ENCODE measurements at regions not wholly inside any gene's neighbourhood (a gene's known extent, or its start where the extent isn't known, plus 50 kb on each side); places are given as distances from the start of the nearest gene placed in this dataset.
"Not testable (repeated sequence)": the region's sequence is repeated elsewhere in the genome, so short reads cannot be mapped to it uniquely, and the experiment has no call there.

GRCh38 chr4:126409746-126410145 lies 1095.0 kb downstream of the FAT4 start:
- H3K4me3 ChIP-seq (ENCODE audit: low read depth, low read length): no peak overlapping the region
- TF ChIP-seq, protein P1, sequence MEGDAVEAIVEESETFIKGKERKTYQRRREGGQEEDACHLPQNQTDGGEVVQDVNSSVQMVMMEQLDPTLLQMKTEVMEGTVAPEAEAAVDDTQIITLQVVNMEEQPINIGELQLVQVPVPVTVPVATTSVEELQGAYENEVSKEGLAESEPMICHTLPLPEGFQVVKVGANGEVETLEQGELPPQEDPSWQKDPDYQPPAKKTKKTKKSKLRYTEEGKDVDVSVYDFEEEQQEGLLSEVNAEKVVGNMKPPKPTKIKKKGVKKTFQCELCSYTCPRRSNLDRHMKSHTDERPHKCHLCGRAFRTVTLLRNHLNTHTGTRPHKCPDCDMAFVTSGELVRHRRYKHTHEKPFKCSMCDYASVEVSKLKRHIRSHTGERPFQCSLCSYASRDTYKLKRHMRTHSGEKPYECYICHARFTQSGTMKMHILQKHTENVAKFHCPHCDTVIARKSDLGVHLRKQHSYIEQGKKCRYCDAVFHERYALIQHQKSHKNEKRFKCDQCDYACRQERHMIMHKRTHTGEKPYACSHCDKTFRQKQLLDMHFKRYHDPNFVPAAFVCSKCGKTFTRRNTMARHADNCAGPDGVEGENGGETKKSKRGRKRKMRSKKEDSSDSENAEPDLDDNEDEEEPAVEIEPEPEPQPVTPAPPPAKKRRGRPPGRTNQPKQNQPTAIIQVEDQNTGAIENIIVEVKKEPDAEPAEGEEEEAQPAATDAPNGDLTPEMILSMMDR (IDR thresholded peaks at IDR 0.05; ENCODE audit: borderline replicate concordance, insufficient read depth, low read depth, low read length): no peak

DNA sequence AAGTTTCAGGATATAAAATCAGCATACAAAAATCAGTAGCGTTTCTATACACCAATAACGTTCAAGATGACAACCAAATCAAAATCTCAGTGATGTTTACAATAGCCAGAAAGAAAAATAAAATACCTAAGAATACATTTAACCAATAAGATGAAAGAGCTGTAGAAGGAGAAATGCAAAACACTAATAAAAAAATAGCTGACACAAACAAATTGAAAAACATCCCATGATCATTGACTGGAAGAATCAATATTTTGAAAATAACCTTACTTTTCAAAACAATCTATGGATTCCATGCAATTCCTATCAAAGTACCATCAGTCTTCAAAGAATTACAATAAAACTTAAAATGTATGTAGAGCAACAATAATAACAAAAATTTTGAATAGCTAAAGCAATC lies 1096.3 kb downstream of the FAT4 start:
- H3K4me3 ChIP-seq (ENCODE audit: low read depth, low read length): no peak overlapping the region

DNA sequence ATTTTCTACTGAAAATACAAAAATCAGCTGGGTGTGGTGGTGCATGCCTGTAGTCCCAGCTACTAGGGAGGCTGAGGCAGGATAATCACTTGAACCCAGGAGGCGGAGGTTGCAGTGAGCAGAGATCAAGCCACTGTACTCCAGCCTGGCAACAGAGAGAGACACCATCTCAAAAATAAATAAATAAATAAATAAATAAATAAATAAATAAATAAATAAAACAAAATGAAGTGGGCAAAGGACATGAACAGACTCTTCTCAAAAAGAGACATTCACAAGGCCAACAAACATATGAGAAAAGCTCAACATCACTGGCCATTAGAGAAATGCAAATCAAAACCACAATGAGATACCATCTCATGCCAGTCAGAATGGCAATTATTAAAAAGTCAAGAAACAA lies 1097.6 kb downstream of the FAT4 start:
- not testable (repeated sequence) for H3K4me3 ChIP-seq (ENCODE audit: low read depth, low read length)

More for the DNA sequence above, 1096.3 kb downstream of the FAT4 start:
- TF ChIP-seq, protein P1 (IDR thresholded peaks at IDR 0.05; ENCODE audit: borderline replicate concordance, insufficient read depth, low read depth, low read length): no peak

GRCh38 chr4:126414741-126415140 lies 1100.0 kb downstream of the FAT4 start:
- no peak overlapping the region for H3K4me3 ChIP-seq (ENCODE audit: low read depth, low read length)
- TF ChIP-seq, protein P1 (IDR thresholded peaks at IDR 0.05; ENCODE audit: borderline replicate concordance, insufficient read depth, low read depth, low read length): no peak

DNA sequence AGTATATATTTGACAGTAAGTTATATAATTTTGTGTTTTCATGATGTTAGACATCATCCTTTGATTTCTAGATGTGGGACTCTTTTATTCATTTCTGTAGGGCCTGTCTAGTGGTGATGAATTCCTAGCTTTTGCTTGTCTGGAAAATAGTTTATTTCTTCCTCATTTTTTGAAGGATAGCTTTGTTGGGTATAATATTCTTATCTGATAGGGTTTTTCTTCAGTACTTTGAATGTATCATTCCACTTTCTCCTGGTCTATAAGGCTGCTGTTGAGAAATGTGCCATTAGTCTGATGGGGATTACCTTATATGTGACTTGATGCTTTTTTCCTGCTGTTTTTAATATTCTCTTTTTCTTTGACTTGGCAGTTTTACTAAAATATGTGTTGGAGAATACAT lies 1104.5 kb downstream of the FAT4 start:
- no peak overlapping the region for H3K4me3 ChIP-seq (ENCODE audit: low read depth, low read length)
- TF ChIP-seq, protein P1 (IDR thresholded peaks at IDR 0.05; ENCODE audit: borderline replicate concordance, insufficient read depth, low read depth, low read length): no peak

DNA sequence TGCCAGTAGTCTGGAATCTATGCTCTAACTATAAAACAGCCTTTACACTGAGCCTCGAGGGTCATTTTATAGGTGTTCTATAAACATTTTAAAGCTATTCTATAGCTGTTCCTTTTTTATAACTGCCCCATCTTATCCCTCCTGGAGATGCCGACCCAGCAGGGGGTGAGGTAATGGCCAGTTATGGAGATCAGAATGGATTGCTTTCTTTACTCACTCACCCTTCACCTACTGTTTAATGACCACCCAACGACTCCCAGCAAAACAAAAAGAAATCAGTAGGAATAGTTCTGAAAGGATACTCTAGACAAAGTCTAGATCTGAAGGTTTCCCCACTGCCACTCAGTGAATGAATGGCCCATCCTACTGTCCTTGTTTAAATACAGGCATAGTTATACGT lies 1113.1 kb downstream of the FAT4 start:
- TF ChIP-seq, protein P1 (IDR thresholded peaks at IDR 0.05; ENCODE audit: borderline replicate concordance, insufficient read depth, low read depth, low read length): no peak
- H3K4me3 ChIP-seq (ENCODE audit: low read depth, low read length): no peak overlapping the region

DNA sequence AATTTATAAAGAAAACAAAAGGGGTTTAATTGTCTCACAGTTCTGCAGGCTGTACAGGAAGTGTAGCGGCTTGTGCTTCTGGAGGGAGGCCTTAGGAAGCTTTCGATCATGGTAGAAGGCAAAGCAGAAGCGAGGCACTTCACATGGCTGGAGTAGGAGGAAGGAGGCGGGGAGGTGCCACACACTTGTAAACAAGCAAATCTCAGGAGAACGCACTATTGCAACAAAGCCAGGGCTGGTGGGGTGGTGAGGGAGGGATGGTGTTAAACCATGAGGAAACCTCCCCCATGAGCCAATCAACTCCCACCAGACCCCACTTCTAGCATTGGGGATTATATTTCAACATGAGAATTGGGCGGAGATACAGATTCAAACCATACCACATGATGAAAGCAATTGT lies 1116.3 kb downstream of the FAT4 start:
- H3K4me3 ChIP-seq (ENCODE audit: low read depth, low read length): no peak overlapping the region
- TF ChIP-seq, protein P1 (IDR thresholded peaks at IDR 0.05; ENCODE audit: borderline replicate concordance, insufficient read depth, low read depth, low read length): no peak

DNA sequence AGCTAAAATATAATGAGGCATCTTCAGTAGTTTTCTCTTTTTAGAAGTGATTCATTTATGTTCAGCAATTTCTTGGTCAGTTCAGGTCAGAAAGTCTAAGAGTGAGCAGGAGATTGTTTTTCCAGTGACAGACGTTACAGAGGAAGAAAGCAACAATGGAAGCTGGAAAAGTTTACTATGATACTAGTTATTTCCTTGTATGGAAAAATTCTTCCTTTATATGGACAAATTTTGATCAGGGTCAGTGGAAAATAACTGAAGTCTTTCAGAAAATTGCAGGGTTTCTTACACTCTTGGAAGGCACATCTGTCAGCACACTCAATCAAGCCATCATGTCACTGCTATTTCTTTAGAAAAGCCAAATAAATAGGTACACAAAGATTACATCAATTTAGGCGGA lies 1120.7 kb downstream of the FAT4 start:
- TF ChIP-seq, protein P1 (IDR thresholded peaks at IDR 0.05; ENCODE audit: borderline replicate concordance, insufficient read depth, low read depth, low read length): no peak
- no peak overlapping the region for H3K4me3 ChIP-seq (ENCODE audit: low read depth, low read length)

All from GM12875 (cell line).